Brain microvascular endothelial cell (primary cell): ENCODE measurements at regions not wholly inside any gene's neighbourhood (a gene's known extent, or its start where the extent isn't known, plus 50 kb on each side); places are given as distances from the start of the nearest gene placed in this dataset.

Experiments used
- DNase-seq: peaks from one replicate; pipeline ENCODE4 v3.0.0-alpha.2; 2020
- H3K27ac ChIP-seq: fragments of 250-450 bp; sonication (Bioruptor Pico); 2 replicates; pipeline ENCODE4 v1.5.1; 2020; ENCODE audit warnings: mild to moderate bottlenecking, moderate library complexity
- H3K27me3 ChIP-seq: fragments of 250-450 bp; sonication (Bioruptor Pico); replicated peaks from 2 replicates; pipeline ENCODE4 v1.5.1; 2020; ENCODE audit warnings: mild to moderate bottlenecking
- H3K36me3 ChIP-seq: fragments of 250-450 bp; sonication (Bioruptor Pico); replicated peaks from 2 replicates; pipeline ENCODE4 v1.5.1; 2020; ENCODE audit warnings: mild to moderate bottlenecking
- H3K4me3 ChIP-seq: 2 replicates; pipeline ENCODE4 v1.5.1; 2011; ENCODE audit warnings: low read depth, mild to moderate bottlenecking, control low read depth, low read length, moderate library complexity
- in situ Hi-C: cut with HindIII; loops from 2 replicates; pipeline ENCODE4 v1.10.0; 2017; ENCODE audit warnings: low sequenced_read_pairs, low pct_ligation_motif_present
- TF ChIP-seq, protein P1 (sequence below): IDR thresholded peaks from 2 replicates; pipeline ENCODE4 v1.5.1; 2011; ENCODE audit warnings: low read depth, mild to moderate bottlenecking, moderate library complexity, low read length, control low read depth, inconsistent platforms; ENCODE audit errors: missing control alignments

DNA sequence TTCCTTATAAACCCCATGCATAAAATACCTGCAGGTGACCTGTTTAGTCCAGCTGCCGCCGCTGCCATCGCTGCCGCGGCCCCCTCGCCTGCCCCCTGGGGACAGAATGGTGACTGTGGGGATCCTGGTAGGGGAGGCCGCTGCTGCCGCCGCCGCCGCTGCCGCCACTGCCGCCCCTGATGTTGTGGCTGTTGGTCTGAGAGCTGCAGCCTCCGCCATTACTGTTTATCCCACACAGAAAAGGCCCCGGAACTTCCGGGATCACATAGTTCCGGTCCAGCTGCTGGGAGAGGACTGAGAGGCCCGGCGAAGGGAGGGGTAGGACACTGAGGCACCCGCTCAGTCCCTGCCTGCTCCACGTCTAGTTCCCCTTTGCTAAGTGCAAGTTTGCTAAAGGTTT is 244.9 kb downstream of the C12orf50 start:
- Histone ChIP-seq H3K27me3 (no peaks in the 10 kb centered on the region), H3K36me3 (no peaks in the 10 kb centered on the region), H3K27ac (no peak overlapping the region), H3K4me3 (no peak overlapping the region)
- TF ChIP-seq, protein P1, sequence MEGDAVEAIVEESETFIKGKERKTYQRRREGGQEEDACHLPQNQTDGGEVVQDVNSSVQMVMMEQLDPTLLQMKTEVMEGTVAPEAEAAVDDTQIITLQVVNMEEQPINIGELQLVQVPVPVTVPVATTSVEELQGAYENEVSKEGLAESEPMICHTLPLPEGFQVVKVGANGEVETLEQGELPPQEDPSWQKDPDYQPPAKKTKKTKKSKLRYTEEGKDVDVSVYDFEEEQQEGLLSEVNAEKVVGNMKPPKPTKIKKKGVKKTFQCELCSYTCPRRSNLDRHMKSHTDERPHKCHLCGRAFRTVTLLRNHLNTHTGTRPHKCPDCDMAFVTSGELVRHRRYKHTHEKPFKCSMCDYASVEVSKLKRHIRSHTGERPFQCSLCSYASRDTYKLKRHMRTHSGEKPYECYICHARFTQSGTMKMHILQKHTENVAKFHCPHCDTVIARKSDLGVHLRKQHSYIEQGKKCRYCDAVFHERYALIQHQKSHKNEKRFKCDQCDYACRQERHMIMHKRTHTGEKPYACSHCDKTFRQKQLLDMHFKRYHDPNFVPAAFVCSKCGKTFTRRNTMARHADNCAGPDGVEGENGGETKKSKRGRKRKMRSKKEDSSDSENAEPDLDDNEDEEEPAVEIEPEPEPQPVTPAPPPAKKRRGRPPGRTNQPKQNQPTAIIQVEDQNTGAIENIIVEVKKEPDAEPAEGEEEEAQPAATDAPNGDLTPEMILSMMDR = no peak
- no peak for DNase-seq
- in situ Hi-C loops = no loop called here

DNA sequence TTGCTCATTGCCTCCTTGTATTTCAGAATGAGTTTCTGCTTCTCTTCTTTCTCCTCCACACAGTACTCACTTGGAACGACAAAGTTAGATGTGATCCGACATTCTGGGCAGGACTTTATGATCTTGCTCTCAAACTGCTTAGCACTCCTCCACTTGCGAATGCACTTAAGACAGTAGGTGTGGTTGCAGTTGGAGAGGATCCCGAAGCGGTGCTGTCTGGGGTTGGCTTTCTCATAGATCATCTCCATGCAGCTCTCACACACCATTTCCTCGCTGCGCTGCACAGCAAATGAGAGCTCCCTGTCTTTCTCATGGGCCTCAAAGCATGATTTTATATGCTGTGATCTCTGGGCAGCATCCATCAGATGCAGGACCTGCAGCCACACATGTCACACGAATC is 245.7 kb downstream of the C12orf50 start:
- DNase-seq = no peak
- Histone ChIP-seq H3K27me3 (no peaks in the 10 kb centered on the region), H3K4me3 (no peak overlapping the region), H3K36me3 (no peaks in the 10 kb centered on the region), H3K27ac (no peak overlapping the region)
- TF ChIP-seq, protein P1 = no peak
- in situ Hi-C loops = no loop called here

DNA sequence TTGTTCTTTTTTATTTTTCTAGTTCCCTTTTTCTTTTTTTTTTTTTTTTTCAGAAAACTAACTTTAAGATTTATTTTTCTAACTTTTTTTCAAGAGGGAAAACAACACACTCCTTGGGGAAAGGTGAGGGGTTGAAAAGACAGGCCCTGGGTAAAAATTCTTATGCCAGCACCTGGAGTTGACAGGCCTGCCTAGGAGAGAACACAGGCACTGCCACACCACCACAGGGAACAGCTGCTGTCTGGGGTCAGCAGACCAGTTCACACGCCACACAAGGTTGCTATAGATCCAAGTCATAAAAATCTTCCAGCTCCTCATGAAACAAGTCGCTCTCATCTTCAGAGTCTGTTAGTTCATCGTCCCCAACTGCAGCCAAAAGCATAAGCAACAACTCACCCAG is 246.4 kb downstream of the C12orf50 start:
- no peaks in the 10 kb centered on the region for H3K27me3 ChIP-seq
- no peak overlapping the region for H3K27ac ChIP-seq
- TF ChIP-seq, protein P1 = no peak
- H3K36me3 ChIP-seq = no peaks in the 10 kb centered on the region
- H3K4me3 ChIP-seq = no peak overlapping the region
- DNase-seq = no peak
- in situ Hi-C loops = no loop called here

DNA sequence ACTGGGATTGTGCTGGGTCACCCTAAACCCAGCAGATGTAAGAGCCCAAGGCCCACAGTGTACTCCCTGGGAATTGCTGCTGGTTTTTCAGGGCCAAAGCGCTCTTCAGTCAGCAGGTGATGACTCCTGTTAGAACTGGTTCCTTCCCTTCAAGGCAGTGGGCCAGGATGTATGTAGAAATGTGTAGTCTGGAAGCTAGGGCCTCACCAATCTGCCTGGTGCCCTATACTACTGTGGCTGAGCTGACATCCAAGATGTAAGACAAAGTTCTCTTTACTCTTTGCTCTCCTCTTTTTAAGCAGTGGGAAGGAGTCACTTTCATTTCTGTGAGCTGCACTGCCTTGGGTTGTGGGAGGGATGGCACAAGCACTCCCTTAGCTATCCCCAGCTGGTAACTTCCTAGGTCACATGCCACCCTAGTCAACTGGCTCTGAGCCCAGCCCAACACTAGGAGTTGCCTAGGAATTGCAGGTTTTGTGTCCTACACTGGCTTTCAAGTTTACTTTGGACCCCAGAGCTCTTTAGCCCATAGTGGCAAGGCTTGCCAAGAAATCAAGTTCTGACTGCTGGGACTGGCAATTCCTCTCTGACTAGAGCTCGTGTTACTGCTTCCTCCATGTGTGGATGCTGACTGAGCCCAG is 249.2 kb downstream of the C12orf50 start:
- Histone ChIP-seq H3K4me3 (no peak overlapping the region), H3K27ac (no peak overlapping the region), H3K36me3 (no peaks in the 10 kb centered on the region), H3K27me3 (no peaks in the 10 kb centered on the region)
- TF ChIP-seq, protein P1 = no peak
- DNase-seq = no peak
- in situ Hi-C loops = no loop called here

DNA sequence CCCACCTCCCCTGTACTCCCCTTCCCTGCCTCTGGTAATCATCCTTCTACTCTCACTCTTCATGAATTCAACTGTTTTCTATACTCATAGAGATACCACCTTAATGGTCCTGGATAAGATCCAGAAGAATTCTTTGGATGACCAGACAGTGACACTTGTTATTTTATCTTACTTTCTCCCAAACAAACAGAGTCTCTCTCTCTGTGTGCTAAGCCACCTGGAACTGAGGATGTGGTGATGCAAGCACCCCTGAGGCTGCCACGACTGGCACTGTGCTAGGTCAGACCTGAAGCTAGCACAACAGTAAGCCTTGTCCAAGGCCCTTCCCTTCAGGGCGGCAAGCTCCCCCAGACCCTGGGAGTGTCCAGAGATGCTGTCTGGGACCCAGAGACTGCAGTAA is 250.2 kb downstream of the C12orf50 start:
- H3K4me3 ChIP-seq = no peak overlapping the region
- peak; percentile 61 for DNase-seq
- in situ Hi-C loops = no loop called here
- H3K27ac ChIP-seq = peak overlapping the region; percentile 4
- no peaks in the 10 kb centered on the region for H3K36me3 ChIP-seq
- TF ChIP-seq, protein P1 = no peak
- no peaks in the 10 kb centered on the region for H3K27me3 ChIP-seq

DNA sequence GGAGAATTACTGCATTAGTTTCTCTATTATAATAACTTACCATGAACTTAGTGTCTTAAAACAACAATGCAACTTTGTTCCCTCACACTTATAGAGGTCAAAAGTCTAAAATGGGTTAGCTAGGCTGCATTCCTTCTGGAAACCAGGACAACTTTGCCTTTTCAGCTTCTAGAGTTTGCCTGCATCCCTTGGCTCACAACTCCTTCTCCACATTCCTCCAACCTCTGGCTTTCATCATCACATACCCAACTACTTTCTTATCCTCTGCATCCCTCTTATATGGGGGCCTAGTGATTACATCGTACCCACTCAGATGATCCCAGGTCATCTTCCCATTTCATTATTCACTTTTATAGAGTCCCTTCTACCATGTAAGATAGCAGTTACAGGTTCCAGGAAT is 251.1 kb downstream of the C12orf50 start:
- no peaks in the 10 kb centered on the region for H3K36me3 ChIP-seq
- TF ChIP-seq, protein P1 = no peak
- in situ Hi-C loops = no loop called here
- no peaks in the 10 kb centered on the region for H3K27me3 ChIP-seq
- no peak for DNase-seq
- no peak overlapping the region for H3K4me3 ChIP-seq
- no peak overlapping the region for H3K27ac ChIP-seq
